ENCODE measurements at regions not wholly inside any gene's neighbourhood (a gene's known extent, or its start where the extent isn't known, plus 50 kb on each side); places are given as distances from the start of the nearest gene placed in this dataset.
"Not testable (repeated sequence)": the region's sequence is repeated elsewhere in the genome, so short reads cannot be mapped to it uniquely, and the experiment has no call there.

GRCh38 chr16:29219562-29219961 is 186.9 kb downstream of the NPIPB11 start:
- intact Hi-C loops (cut with DNase I); DNase-seq: not testable (repeated sequence)

GRCh38 chr16:29218649-29219048 is 187.9 kb downstream of the NPIPB11 start:
- intact Hi-C loops (cut with DNase I); DNase-seq: not testable (repeated sequence)

GRCh38 chr16:29218171-29218570 is 188.3 kb downstream of the NPIPB11 start:
- DNase-seq; intact Hi-C loops (cut with DNase I): not testable (repeated sequence)

- intact Hi-C loops (cut with DNase I); DNase-seq: not testable (repeated sequence)
Measured at GRCh38 chr16:29217752-29218126, 188.8 kb downstream of the NPIPB11 start.

GRCh38 chr16:29217104-29217751 is 189.3 kb downstream of the NPIPB11 start:
- DNase-seq: peak in 41 of 42 donors; percentile 19 to 84 (median 59)
- intact Hi-C loops (cut with DNase I): not testable (repeated sequence)

- DNase-seq; intact Hi-C loops (cut with DNase I): not testable (repeated sequence)
Measured at GRCh38 chr16:29213770-29214169, 192.7 kb downstream of the NPIPB11 start.

GRCh38 chr16:29213251-29213650 is 193.3 kb downstream of the NPIPB11 start:
- intact Hi-C loops (cut with DNase I): not testable (repeated sequence)
- peak in 3 of 42 donors; percentile 6 to 12 (median 10) for DNase-seq

- intact Hi-C loops (cut with DNase I): not testable (repeated sequence)
- peak in 3 of 42 donors; percentile 8 to 11 (median 10) for DNase-seq
Measured at GRCh38 chr16:29212084-29213027, 194.2 kb downstream of the NPIPB11 start.

- peak in 1 of 42 donors; percentile 40 for DNase-seq
- intact Hi-C loops (cut with DNase I): not testable (repeated sequence)
Measured at GRCh38 chr16:29211456-29211855, 195.1 kb downstream of the NPIPB11 start.

GRCh38 chr16:29210299-29211150 is 196.0 kb downstream of the NPIPB11 start:
- intact Hi-C loops (cut with DNase I): not testable (repeated sequence)
- peak in 3 of 42 donors; percentile 0 to 9 (median 7) for DNase-seq

- intact Hi-C loops (cut with DNase I); DNase-seq: not testable (repeated sequence)
Measured at GRCh38 chr16:29206120-29206519, 200.4 kb downstream of the NPIPB11 start.

- peak in 1 of 42 donors; percentile 12 for DNase-seq
Measured at GRCh38 chr16:29205151-29205550, 201.4 kb downstream of the NPIPB11 start.

GRCh38 chr16:29204806-29205135 is 201.7 kb downstream of the NPIPB11 start:
- intact Hi-C loops (cut with DNase I): no loop called here
- DNase-seq: no peak

More at GRCh38 chr16:29205151-29205550, 201.4 kb downstream of the NPIPB11 start:
- intact Hi-C loops (cut with DNase I): not testable (repeated sequence)

- DNase-seq: peak in 1 of 42 donors; percentile 3
- intact Hi-C loops (cut with DNase I): not testable (repeated sequence)
Measured at GRCh38 chr16:29203933-29204805, 202.3 kb downstream of the NPIPB11 start.

GRCh38 chr16:29203046-29203932 is 203.2 kb downstream of the NPIPB11 start:
- intact Hi-C loops (cut with DNase I): not testable (repeated sequence)

GRCh38 chr16:29202642-29203041 is 203.9 kb downstream of the NPIPB11 start:
- peak in 1 of 42 donors; percentile 5 for DNase-seq
- intact Hi-C loops (cut with DNase I): not testable (repeated sequence)

More at GRCh38 chr16:29203046-29203932, 203.2 kb downstream of the NPIPB11 start:
- peak in 1 of 42 donors; percentile 32 for DNase-seq

GRCh38 chr16:29202025-29202632 is 204.4 kb downstream of the NPIPB11 start:
- peak in 2 of 42 donors; percentile 28 to 36 for DNase-seq
- intact Hi-C loops (cut with DNase I): not testable (repeated sequence)

All from head of caudate nucleus (tissue), 42 donors.